Epithelial cell of proximal tubule (primary cell): ENCODE measurements at regions not wholly inside any gene's neighbourhood (a gene's known extent, or its start where the extent isn't known, plus 50 kb on each side); places are given as distances from the start of the nearest gene placed in this dataset.

Experiments
- DNase-seq: peaks from one replicate; pipeline ENCODE4 v3.0.0-alpha.2; 2011; ENCODE audit warnings: low read depth
- H3K4me3 ChIP-seq: 2 replicates; pipeline ENCODE4 v1.5.1; 2011; ENCODE audit warnings: low read depth, mild to moderate bottlenecking, low read length
- CTCF ChIP-seq: conservative IDR thresholded peaks from 2 replicates; pipeline ENCODE4 v1.5.1; 2012; ENCODE audit warnings: low read depth, mild to moderate bottlenecking, low read length

- no peak for TF ChIP-seq CTCF
- DNase-seq: no peak
- H3K4me3 ChIP-seq: no peak overlapping the region
These were observed 892.1 kb downstream of the TLE1 start for GRCh38 chr9:80797101-80797829.

GRCh38 chr9:80796632-80797031, 892.7 kb downstream of the TLE1 start:
- no peak for DNase-seq
- TF ChIP-seq CTCF: no peak
- no peak overlapping the region for H3K4me3 ChIP-seq

GRCh38 chr9:80794197-80794596, 895.1 kb downstream of the TLE1 start:
- no peak overlapping the region for H3K4me3 ChIP-seq
- TF ChIP-seq CTCF: no peak
- no peak for DNase-seq

GRCh38 chr9:80793706-80794105, 895.6 kb downstream of the TLE1 start:
- no peak for DNase-seq
- TF ChIP-seq CTCF: no peak
- no peak overlapping the region for H3K4me3 ChIP-seq

- TF ChIP-seq CTCF: no peak
- no peak for DNase-seq
- H3K4me3 ChIP-seq: no peak overlapping the region
These were observed 896.6 kb downstream of the TLE1 start for GRCh38 chr9:80792726-80793125.

GRCh38 chr9:80791836-80792235, 897.5 kb downstream of the TLE1 start:
- no peak for TF ChIP-seq CTCF
- no peak overlapping the region for H3K4me3 ChIP-seq
- DNase-seq: no peak

- DNase-seq: no peak
- TF ChIP-seq CTCF: no peak
- no peak overlapping the region for H3K4me3 ChIP-seq
These were observed 898.6 kb downstream of the TLE1 start for GRCh38 chr9:80790764-80791163.
